ENCODE measurements at regions not wholly inside any gene's neighbourhood (a gene's known extent, or its start where the extent isn't known, plus 50 kb on each side); places are given as distances from the start of the nearest gene placed in this dataset.

GRCh38 chr5:4855036-4855435 is 285.1 kb upstream of the ADAMTS16 start:
- no peak for TF ChIP-seq CTCF (IDR thresholded peaks at IDR 0.05)
- no peak for TF ChIP-seq POLR2A (IDR thresholded peaks at IDR 0.05; ENCODE audit: low read depth)
- TF ChIP-seq POLR2AphosphoS5 (IDR thresholded peaks at IDR 0.05) = no peak
- no peak for TF ChIP-seq EP300 (IDR thresholded peaks at IDR 0.05)
